ENCODE measurements at regions not wholly inside any gene's neighbourhood (a gene's known extent, or its start where the extent isn't known, plus 50 kb on each side); places are given as distances from the start of the nearest gene placed in this dataset.

- H3K36me3 ChIP-seq (ENCODE audit: control insufficient read depth, insufficient read depth, low read length) = no peaks in the 10 kb centered on the region
- no peaks in the 10 kb centered on the region for H3K9me3 ChIP-seq (ENCODE audit: control insufficient read depth, insufficient read depth, low read length)
- no peak overlapping the region for H3K4me3 ChIP-seq (ENCODE audit: low read depth, low read length)
- no peaks in the 10 kb centered on the region for H3K27me3 ChIP-seq (ENCODE audit: control insufficient read depth, insufficient read depth, low read length)
- no peaks in the 10 kb centered on the region for H3K4me1 ChIP-seq (ENCODE audit: control insufficient read depth, insufficient read depth, low read length)
- H3K9ac ChIP-seq (ENCODE audit: low read depth, low read length) = no peak overlapping the region
Observed at GRCh38 chr12:18906395-18906794, 168.5 kb downstream of the CAPZA3 start.

DNA sequence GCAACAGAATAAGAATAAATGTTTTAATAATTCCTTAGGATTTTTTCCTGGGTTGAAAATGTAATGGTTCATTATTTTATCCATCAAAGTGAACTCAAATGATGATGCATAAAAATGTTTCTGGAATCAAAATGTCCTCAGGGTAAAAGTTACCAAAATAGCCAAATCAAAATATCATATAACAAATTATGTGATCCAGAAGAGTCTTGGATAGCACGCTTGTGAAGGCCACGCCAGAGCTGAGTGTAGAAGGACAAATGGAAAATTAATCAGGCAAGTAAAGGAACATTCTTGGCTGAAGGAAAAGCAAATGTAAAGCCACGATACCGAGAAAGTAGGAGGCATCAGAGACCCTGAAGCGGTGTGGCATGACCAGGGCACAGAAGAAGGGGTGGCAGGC, 169.2 kb downstream of the CAPZA3 start:
- no peaks in the 10 kb centered on the region for H3K4me1 ChIP-seq (ENCODE audit: control insufficient read depth, insufficient read depth, low read length)
- no peaks in the 10 kb centered on the region for H3K36me3 ChIP-seq (ENCODE audit: control insufficient read depth, insufficient read depth, low read length)
- H3K27me3 ChIP-seq (ENCODE audit: control insufficient read depth, insufficient read depth, low read length) = no peaks in the 10 kb centered on the region
- H3K9ac ChIP-seq (ENCODE audit: low read depth, low read length) = no peak overlapping the region
- H3K9me3 ChIP-seq (ENCODE audit: control insufficient read depth, insufficient read depth, low read length) = no peaks in the 10 kb centered on the region
- H3K4me3 ChIP-seq (ENCODE audit: low read depth, low read length) = no peak overlapping the region

GRCh38 chr12:18907728-18908127, 169.8 kb downstream of the CAPZA3 start:
- Histone ChIP-seq H3K9me3 (ENCODE audit: control insufficient read depth, insufficient read depth, low read length) (no peaks in the 10 kb centered on the region), H3K27me3 (ENCODE audit: control insufficient read depth, insufficient read depth, low read length) (no peaks in the 10 kb centered on the region), H3K4me3 (ENCODE audit: low read depth, low read length) (no peak overlapping the region), H3K9ac (ENCODE audit: low read depth, low read length) (no peak overlapping the region), H3K36me3 (ENCODE audit: control insufficient read depth, insufficient read depth, low read length) (no peaks in the 10 kb centered on the region), H3K4me1 (ENCODE audit: control insufficient read depth, insufficient read depth, low read length) (no peaks in the 10 kb centered on the region)

- H3K9me3 ChIP-seq (ENCODE audit: control insufficient read depth, insufficient read depth, low read length) = no peaks in the 10 kb centered on the region
- no peak overlapping the region for H3K4me3 ChIP-seq (ENCODE audit: low read depth, low read length)
- H3K36me3 ChIP-seq (ENCODE audit: control insufficient read depth, insufficient read depth, low read length) = no peaks in the 10 kb centered on the region
Observed at GRCh38 chr12:18908191-18908590, 170.3 kb downstream of the CAPZA3 start.

DNA sequence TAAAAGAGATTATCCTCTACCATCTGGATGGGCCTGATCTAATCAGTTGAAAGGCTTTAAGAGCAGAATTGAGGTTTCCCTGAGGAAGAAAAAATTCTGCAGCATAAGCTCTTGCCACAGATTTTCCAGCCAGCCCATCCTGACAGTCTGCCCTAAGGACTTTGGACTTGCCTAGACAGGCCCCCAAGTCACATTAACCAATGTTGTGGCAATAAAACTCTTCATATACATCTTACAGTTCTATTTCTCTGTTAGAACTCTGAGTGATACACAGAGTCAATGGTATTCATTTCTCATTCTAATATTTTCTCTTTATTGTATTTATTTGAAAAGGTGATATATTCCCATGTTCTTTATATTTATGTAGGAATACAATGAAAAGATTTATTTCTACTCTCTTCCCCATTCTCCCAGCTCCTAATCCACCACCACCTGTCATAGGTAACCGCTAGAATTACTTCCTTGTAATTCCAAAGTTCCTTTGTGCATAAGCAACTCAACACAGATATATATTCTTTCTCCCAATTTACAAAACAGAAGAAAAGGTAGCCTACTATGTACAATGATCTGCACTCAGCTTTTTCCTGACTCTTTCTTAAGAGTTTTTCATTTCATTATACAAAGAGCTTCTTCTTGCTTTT, 182.1 kb downstream of the CAPZA3 start:
- Histone ChIP-seq H3K36me3 (ENCODE audit: control insufficient read depth, insufficient read depth, low read length) (no peaks in the 10 kb centered on the region), H3K4me3 (ENCODE audit: low read depth, low read length) (no peak overlapping the region), H3K9ac (ENCODE audit: low read depth, low read length) (no peak overlapping the region), H3K9me3 (ENCODE audit: control insufficient read depth, insufficient read depth, low read length) (no peaks in the 10 kb centered on the region), H3K4me1 (ENCODE audit: control insufficient read depth, insufficient read depth, low read length) (peaks cover 10% of the 10 kb centered on the region), H3K27me3 (ENCODE audit: control insufficient read depth, insufficient read depth, low read length) (no peaks in the 10 kb centered on the region)

More at GRCh38 chr12:18908191-18908590, 170.3 kb downstream of the CAPZA3 start:
- Histone ChIP-seq H3K9ac (ENCODE audit: low read depth, low read length) (no peak overlapping the region), H3K27me3 (ENCODE audit: control insufficient read depth, insufficient read depth, low read length) (no peaks in the 10 kb centered on the region), H3K4me1 (ENCODE audit: control insufficient read depth, insufficient read depth, low read length) (no peaks in the 10 kb centered on the region)

- H3K9me3 ChIP-seq (ENCODE audit: control insufficient read depth, insufficient read depth, low read length) = no peaks in the 10 kb centered on the region
- H3K36me3 ChIP-seq (ENCODE audit: control insufficient read depth, insufficient read depth, low read length) = no peaks in the 10 kb centered on the region
- no peaks in the 10 kb centered on the region for H3K27me3 ChIP-seq (ENCODE audit: control insufficient read depth, insufficient read depth, low read length)
- no peak overlapping the region for H3K4me3 ChIP-seq (ENCODE audit: low read depth, low read length)
- H3K4me1 ChIP-seq (ENCODE audit: control insufficient read depth, insufficient read depth, low read length) = no peaks in the 10 kb centered on the region
- H3K9ac ChIP-seq (ENCODE audit: low read depth, low read length) = no peak overlapping the region
Observed at GRCh38 chr12:18922851-18923250, 184.9 kb downstream of the CAPZA3 start.

- Histone ChIP-seq H3K4me3 (ENCODE audit: low read depth, low read length) (no peak overlapping the region), H3K36me3 (ENCODE audit: control insufficient read depth, insufficient read depth, low read length) (no peaks in the 10 kb centered on the region), H3K9me3 (ENCODE audit: control insufficient read depth, insufficient read depth, low read length) (no peaks in the 10 kb centered on the region), H3K9ac (ENCODE audit: low read depth, low read length) (no peak overlapping the region), H3K4me1 (ENCODE audit: control insufficient read depth, insufficient read depth, low read length) (no peaks in the 10 kb centered on the region), H3K27me3 (ENCODE audit: control insufficient read depth, insufficient read depth, low read length) (no peaks in the 10 kb centered on the region)
Observed at GRCh38 chr12:18923721-18924120, 185.8 kb downstream of the CAPZA3 start.

DNA sequence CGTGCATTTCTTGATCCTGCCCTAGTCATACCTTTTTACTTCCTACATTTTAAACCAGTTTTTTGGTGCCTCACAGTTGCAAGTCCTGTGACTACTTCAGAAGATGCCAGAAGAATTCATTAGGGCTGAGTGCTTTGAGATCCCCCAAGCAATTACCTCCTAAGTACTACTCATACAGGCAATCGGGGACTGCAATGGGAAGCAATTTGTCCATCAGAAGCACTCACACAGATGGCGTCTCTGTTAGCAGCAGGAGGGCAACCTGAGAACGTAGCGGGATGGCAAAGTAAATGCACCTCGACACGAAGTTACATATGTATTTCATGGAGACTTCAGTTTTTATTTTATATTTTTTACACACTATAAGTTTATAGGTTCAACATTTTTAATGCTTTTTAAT, 188.3 kb downstream of the CAPZA3 start:
- Histone ChIP-seq H3K9ac (ENCODE audit: low read depth, low read length) (no peak overlapping the region), H3K4me3 (ENCODE audit: low read depth, low read length) (no peak overlapping the region), H3K36me3 (ENCODE audit: control insufficient read depth, insufficient read depth, low read length) (no peaks in the 10 kb centered on the region), H3K27me3 (ENCODE audit: control insufficient read depth, insufficient read depth, low read length) (no peaks in the 10 kb centered on the region), H3K4me1 (ENCODE audit: control insufficient read depth, insufficient read depth, low read length) (no peaks in the 10 kb centered on the region), H3K9me3 (ENCODE audit: control insufficient read depth, insufficient read depth, low read length) (peaks cover 6% of the 10 kb centered on the region)

DNA sequence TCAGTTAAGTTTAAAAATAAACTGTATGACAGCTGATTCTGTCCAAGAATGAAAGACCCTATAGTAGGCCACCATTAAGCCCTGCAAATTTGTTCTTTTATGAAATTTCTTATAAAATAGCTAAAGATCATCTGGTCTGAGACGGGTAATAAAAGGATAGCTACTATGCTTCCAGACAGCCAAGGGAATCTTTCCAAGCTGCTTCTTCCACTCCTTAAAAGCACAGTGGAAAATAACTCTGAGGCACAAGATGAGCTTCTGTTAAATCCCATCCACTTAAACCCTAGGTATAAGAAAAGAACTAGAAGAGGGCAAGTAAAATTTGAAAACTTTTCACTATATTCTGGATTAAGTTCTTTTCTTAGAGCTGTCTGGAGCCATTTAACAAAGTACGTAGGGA, 194.3 kb downstream of the CAPZA3 start:
- H3K36me3 ChIP-seq (ENCODE audit: control insufficient read depth, insufficient read depth, low read length) = no peaks in the 10 kb centered on the region
- no peaks in the 10 kb centered on the region for H3K27me3 ChIP-seq (ENCODE audit: control insufficient read depth, insufficient read depth, low read length)
- H3K9ac ChIP-seq (ENCODE audit: low read depth, low read length) = no peak overlapping the region
- peaks cover 6% of the 10 kb centered on the region for H3K9me3 ChIP-seq (ENCODE audit: control insufficient read depth, insufficient read depth, low read length)
- peaks cover 6% of the 10 kb centered on the region for H3K4me1 ChIP-seq (ENCODE audit: control insufficient read depth, insufficient read depth, low read length)
- H3K4me3 ChIP-seq (ENCODE audit: low read depth, low read length) = no peak overlapping the region

- no peaks in the 10 kb centered on the region for H3K27me3 ChIP-seq (ENCODE audit: control insufficient read depth, insufficient read depth, low read length)
- H3K4me3 ChIP-seq (ENCODE audit: low read depth, low read length) = no peak overlapping the region
- peaks cover 6% of the 10 kb centered on the region for H3K4me1 ChIP-seq (ENCODE audit: control insufficient read depth, insufficient read depth, low read length)
- no peak overlapping the region for H3K9ac ChIP-seq (ENCODE audit: low read depth, low read length)
- H3K9me3 ChIP-seq (ENCODE audit: control insufficient read depth, insufficient read depth, low read length) = peaks cover 6% of the 10 kb centered on the region
- H3K36me3 ChIP-seq (ENCODE audit: control insufficient read depth, insufficient read depth, low read length) = no peaks in the 10 kb centered on the region
Observed at GRCh38 chr12:18932715-18933114, 194.8 kb downstream of the CAPZA3 start.

- H3K4me1 ChIP-seq (ENCODE audit: control insufficient read depth, insufficient read depth, low read length) = peaks cover 6% of the 10 kb centered on the region
- H3K9me3 ChIP-seq (ENCODE audit: control insufficient read depth, insufficient read depth, low read length) = peaks cover 5% of the 10 kb centered on the region
- H3K27me3 ChIP-seq (ENCODE audit: control insufficient read depth, insufficient read depth, low read length) = no peaks in the 10 kb centered on the region
- H3K9ac ChIP-seq (ENCODE audit: low read depth, low read length) = no peak overlapping the region
- no peaks in the 10 kb centered on the region for H3K36me3 ChIP-seq (ENCODE audit: control insufficient read depth, insufficient read depth, low read length)
- H3K4me3 ChIP-seq (ENCODE audit: low read depth, low read length) = no peak overlapping the region
Observed at GRCh38 chr12:18935371-18935965, 194.1 kb upstream of the PLEKHA5 start.

- Histone ChIP-seq H3K9ac (ENCODE audit: low read depth, low read length) (no peak overlapping the region), H3K9me3 (ENCODE audit: control insufficient read depth, insufficient read depth, low read length) (no peaks in the 10 kb centered on the region), H3K27me3 (ENCODE audit: control insufficient read depth, insufficient read depth, low read length) (no peaks in the 10 kb centered on the region), H3K4me1 (ENCODE audit: control insufficient read depth, insufficient read depth, low read length) (peaks cover 6% of the 10 kb centered on the region), H3K4me3 (ENCODE audit: low read depth, low read length) (no peak overlapping the region), H3K36me3 (ENCODE audit: control insufficient read depth, insufficient read depth, low read length) (no peaks in the 10 kb centered on the region)
Observed at GRCh38 chr12:18939051-18939450, 190.5 kb upstream of the PLEKHA5 start.
